ENCODE measurements at regions not wholly inside any gene's neighbourhood (a gene's known extent, or its start where the extent isn't known, plus 50 kb on each side); places are given as distances from the start of the nearest gene placed in this dataset.
"Not testable (repeated sequence)": the region's sequence is repeated elsewhere in the genome, so short reads cannot be mapped to it uniquely, and the experiment has no call there.

- TF ChIP-seq POLR2AphosphoS5 (IDR thresholded peaks at IDR 0.05; ENCODE audit: insufficient read depth in 1 of 2, low read depth in 1 of 2); POLR2A (IDR thresholded peaks at IDR 0.05): not testable (repeated sequence)
- TF ChIP-seq, protein P1, sequence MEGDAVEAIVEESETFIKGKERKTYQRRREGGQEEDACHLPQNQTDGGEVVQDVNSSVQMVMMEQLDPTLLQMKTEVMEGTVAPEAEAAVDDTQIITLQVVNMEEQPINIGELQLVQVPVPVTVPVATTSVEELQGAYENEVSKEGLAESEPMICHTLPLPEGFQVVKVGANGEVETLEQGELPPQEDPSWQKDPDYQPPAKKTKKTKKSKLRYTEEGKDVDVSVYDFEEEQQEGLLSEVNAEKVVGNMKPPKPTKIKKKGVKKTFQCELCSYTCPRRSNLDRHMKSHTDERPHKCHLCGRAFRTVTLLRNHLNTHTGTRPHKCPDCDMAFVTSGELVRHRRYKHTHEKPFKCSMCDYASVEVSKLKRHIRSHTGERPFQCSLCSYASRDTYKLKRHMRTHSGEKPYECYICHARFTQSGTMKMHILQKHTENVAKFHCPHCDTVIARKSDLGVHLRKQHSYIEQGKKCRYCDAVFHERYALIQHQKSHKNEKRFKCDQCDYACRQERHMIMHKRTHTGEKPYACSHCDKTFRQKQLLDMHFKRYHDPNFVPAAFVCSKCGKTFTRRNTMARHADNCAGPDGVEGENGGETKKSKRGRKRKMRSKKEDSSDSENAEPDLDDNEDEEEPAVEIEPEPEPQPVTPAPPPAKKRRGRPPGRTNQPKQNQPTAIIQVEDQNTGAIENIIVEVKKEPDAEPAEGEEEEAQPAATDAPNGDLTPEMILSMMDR (IDR thresholded peaks at IDR 0.05): not testable (repeated sequence)
These were observed 139.5 kb upstream of the USP29 start for GRCh38 chr19:56980326-56980725.
